Osteoblast (primary cell): ENCODE measurements at regions not wholly inside any gene's neighbourhood (a gene's known extent, or its start where the extent isn't known, plus 50 kb on each side); places are given as distances from the start of the nearest gene placed in this dataset.

Experiments used
- DNase-seq: peaks from one replicate; pipeline ENCODE4 v3.0.0; 2011; ENCODE audit warnings: low spot score, mixed read lengths; ENCODE audit not compliant: insufficient read length; ENCODE audit errors: missing footprints
- H2AFZ ChIP-seq: 2 replicates; pipeline ENCODE4 v1.6.0; 2011; ENCODE audit warnings: mild to moderate bottlenecking, low read length
- H3K27ac ChIP-seq: 2 replicates; pipeline ENCODE4 v1.5.1; 2011; ENCODE audit warnings: mild to moderate bottlenecking, low read depth, low read length, moderate library complexity
- H3K27me3 ChIP-seq: 2 replicates; pipeline ENCODE4 v1.6.0; 2012; ENCODE audit warnings: mild to moderate bottlenecking, control low read depth, inconsistent platforms, low read length, moderate library complexity; ENCODE audit not compliant: insufficient read depth
- H3K36me3 ChIP-seq: 2 replicates; pipeline ENCODE4 v1.5.1; 2011; ENCODE audit warnings: mild to moderate bottlenecking, low read length, control low read depth, moderate library complexity; ENCODE audit not compliant: insufficient read depth
- H3K4me1 ChIP-seq: 2 replicates; pipeline ENCODE4 v1.5.1; 2011; ENCODE audit warnings: mild to moderate bottlenecking, low read length, control low read depth, moderate library complexity; ENCODE audit not compliant: insufficient read depth
- H3K4me2 ChIP-seq: 2 replicates; pipeline ENCODE4 v1.6.0; 2011; ENCODE audit warnings: mild to moderate bottlenecking, low read length; ENCODE audit not compliant: insufficient read depth
- H3K4me3 ChIP-seq: fragments of 200-600 bp; sonication (generic); 3 replicates; pipeline ENCODE4 v1.5.1; 2012; ENCODE audit warnings: mild to moderate bottlenecking, low read length, inconsistent platforms; ENCODE audit not compliant: insufficient read depth
- H3K79me2 ChIP-seq: 2 replicates; pipeline ENCODE4 v1.6.0; 2012; ENCODE audit warnings: mild to moderate bottlenecking, low read length, control low read depth, inconsistent platforms; ENCODE audit not compliant: insufficient read depth
- H3K9me3 ChIP-seq: 2 replicates; pipeline ENCODE4 v1.5.1; 2011; ENCODE audit warnings: low read depth, low read length, control low read depth
- H4K20me1 ChIP-seq: 2 replicates; pipeline ENCODE4 v1.6.0; 2012; ENCODE audit warnings: mild to moderate bottlenecking, low read length, control low read depth; ENCODE audit not compliant: insufficient read depth
- CTCF ChIP-seq: IDR thresholded peaks from 2 replicates; pipeline ENCODE4 v1.5.1; 2011; ENCODE audit warnings: mild to moderate bottlenecking, low read depth, low read length, moderate library complexity; ENCODE audit errors: extremely low read depth

GRCh38 chr7:16099302-16099849 is 322.0 kb downstream of the CRPPA start:
- Histone ChIP-seq H3K4me3 (no peak overlapping the region), H3K36me3 (no peaks in the 10 kb centered on the region), H2AFZ (no peak overlapping the region), H4K20me1 (no peaks in the 10 kb centered on the region), H3K4me2 (no peak overlapping the region), H3K27ac (no peak overlapping the region), H3K4me1 (no peaks in the 10 kb centered on the region), H3K9me3 (no peaks in the 10 kb centered on the region), H3K79me2 (no peaks in the 10 kb centered on the region), H3K27me3 (no peaks in the 10 kb centered on the region)
- no peak for DNase-seq
- TF ChIP-seq CTCF: no peak

- Histone ChIP-seq H2AFZ (no peak overlapping the region), H3K27me3 (no peaks in the 10 kb centered on the region), H4K20me1 (no peaks in the 10 kb centered on the region), H3K36me3 (no peaks in the 10 kb centered on the region), H3K4me3 (no peak overlapping the region), H3K27ac (no peak overlapping the region), H3K9me3 (no peaks in the 10 kb centered on the region), H3K4me2 (no peak overlapping the region), H3K79me2 (no peaks in the 10 kb centered on the region), H3K4me1 (no peaks in the 10 kb centered on the region)
- TF ChIP-seq CTCF: peak; percentile 85
- DNase-seq: peak; percentile 25
Measured at GRCh38 chr7:16098585-16099179, 322.7 kb downstream of the CRPPA start.

GRCh38 chr7:16098058-16098457 is 323.3 kb downstream of the CRPPA start:
- no peak overlapping the region for H3K4me2 ChIP-seq
- H4K20me1 ChIP-seq: no peaks in the 10 kb centered on the region
- no peak for DNase-seq

More at GRCh38 chr7:16098058-16098457, 323.3 kb downstream of the CRPPA start:
- H3K79me2 ChIP-seq: no peaks in the 10 kb centered on the region
- H3K4me3 ChIP-seq: no peak overlapping the region
- TF ChIP-seq CTCF: no peak
- H2AFZ ChIP-seq: no peak overlapping the region
- no peaks in the 10 kb centered on the region for H3K9me3 ChIP-seq
- H3K27me3 ChIP-seq: no peaks in the 10 kb centered on the region
- no peaks in the 10 kb centered on the region for H3K4me1 ChIP-seq
- no peak overlapping the region for H3K27ac ChIP-seq
- no peaks in the 10 kb centered on the region for H3K36me3 ChIP-seq
